Karpas-422 (cell line): ENCODE measurements at regions not wholly inside any gene's neighbourhood (a gene's known extent, or its start where the extent isn't known, plus 50 kb on each side); places are given as distances from the start of the nearest gene placed in this dataset.

ENCODE experiments used
- DNase-seq: peaks from one replicate; pipeline ENCODE4 v3.0.0-alpha.2; 2015
- H2AFZ ChIP-seq: fragments of 200-600 bp; sonication (generic); 2 replicates; pipeline ENCODE4 v1.6.1; 2014; ENCODE audit warnings: antibody characterized with exemption, low read length, mixed read lengths
- H3K27ac ChIP-seq: fragments of 200-600 bp; sonication (generic); 2 replicates; pipeline ENCODE4 v1.5.1; 2014; ENCODE audit warnings: mild to moderate bottlenecking, low read length, moderate library complexity
- H3K27me3 ChIP-seq: fragments of 200-600 bp; sonication (generic); 2 replicates; pipeline ENCODE4 v1.6.1; 2014; ENCODE audit warnings: low read length, mixed read lengths
- H3K36me3 ChIP-seq: fragments of 200-600 bp; sonication (generic); 2 replicates; pipeline ENCODE4 v1.6.1; 2014; ENCODE audit warnings: low read length, mixed read lengths; ENCODE audit not compliant: insufficient read depth
- H3K4me1 ChIP-seq: fragments of 200-600 bp; sonication (generic); 2 replicates; pipeline ENCODE4 v1.6.1; 2014; ENCODE audit warnings: mild to moderate bottlenecking, low read length, mixed read lengths
- H3K4me2 ChIP-seq: fragments of 200-600 bp; sonication (generic); 2 replicates; pipeline ENCODE4 v1.6.1; 2014; ENCODE audit warnings: low read length, low read depth, mild to moderate bottlenecking; ENCODE audit not compliant: poor library complexity, severe bottlenecking
- H3K4me3 ChIP-seq: fragments of 200-600 bp; sonication (generic); 2 replicates; pipeline ENCODE4 v1.5.1; 2014; ENCODE audit warnings: mild to moderate bottlenecking, antibody characterized with exemption, low read length, mixed read lengths
- H3K79me2 ChIP-seq: fragments of 200-600 bp; sonication (generic); 2 replicates; pipeline ENCODE4 v1.6.1; 2014; ENCODE audit warnings: mild to moderate bottlenecking, low read length, mixed read lengths
- H3K9ac ChIP-seq: fragments of 200-600 bp; sonication (generic); 2 replicates; pipeline ENCODE4 v1.6.0; 2014; ENCODE audit warnings: low read length
- H3K9me2 ChIP-seq: fragments of 200-600 bp; sonication (generic), shearing (Covaris generic); replicated peaks from 2 replicates; pipeline ENCODE4 v1.6.0; 2014; ENCODE audit warnings: mild to moderate bottlenecking, low read length, moderate library complexity; ENCODE audit not compliant: insufficient read depth
- H3K9me3 ChIP-seq: fragments of 300-700, 200-600 bp; sonication (generic); 2 replicates; pipeline ENCODE4 v1.6.1; 2014; ENCODE audit warnings: low read length, mixed read lengths
- H4K20me1 ChIP-seq: fragments of 200-600 bp; sonication (generic); 2 replicates; pipeline ENCODE4 v1.6.1; 2014; ENCODE audit warnings: mild to moderate bottlenecking, antibody characterized with exemption, low read length, low read depth; ENCODE audit not compliant: insufficient read depth

DNA sequence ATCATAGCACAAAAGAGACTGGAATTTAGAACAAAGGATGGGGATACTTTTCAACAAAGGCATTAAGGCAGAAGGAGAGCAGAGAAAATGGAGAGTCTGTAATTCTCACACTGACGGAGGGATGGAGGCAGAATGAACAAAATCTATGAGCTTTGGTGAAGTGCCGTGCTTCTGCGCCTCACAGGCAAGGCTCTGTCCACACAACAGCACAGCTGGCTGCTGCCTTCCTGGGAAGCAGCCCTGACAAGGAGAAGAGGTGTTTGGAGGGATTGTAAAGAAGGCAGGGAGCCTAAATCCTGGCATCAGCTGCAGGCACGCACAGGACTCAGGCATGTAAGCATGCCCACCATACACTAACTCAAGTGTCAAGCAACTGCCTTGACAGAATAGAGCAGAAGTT is 485.2 kb upstream of the KIF2A start:
- H3K9ac ChIP-seq, result no peak overlapping the region
- no peaks in the 10 kb centered on the region for H4K20me1 ChIP-seq
- H3K4me2 ChIP-seq, result no peak overlapping the region
- no peaks in the 10 kb centered on the region for H3K79me2 ChIP-seq
- H3K9me3 ChIP-seq, result no peaks in the 10 kb centered on the region
- DNase-seq, result no peak
- H3K4me3 ChIP-seq, result no peak overlapping the region
- H3K36me3 ChIP-seq, result no peaks in the 10 kb centered on the region
- no peaks in the 10 kb centered on the region for H3K27me3 ChIP-seq
- H3K4me1 ChIP-seq, result no peaks in the 10 kb centered on the region
- no peak overlapping the region for H3K27ac ChIP-seq
- no peak overlapping the region for H2AFZ ChIP-seq
- no peaks in the 10 kb centered on the region for H3K9me2 ChIP-seq

DNA sequence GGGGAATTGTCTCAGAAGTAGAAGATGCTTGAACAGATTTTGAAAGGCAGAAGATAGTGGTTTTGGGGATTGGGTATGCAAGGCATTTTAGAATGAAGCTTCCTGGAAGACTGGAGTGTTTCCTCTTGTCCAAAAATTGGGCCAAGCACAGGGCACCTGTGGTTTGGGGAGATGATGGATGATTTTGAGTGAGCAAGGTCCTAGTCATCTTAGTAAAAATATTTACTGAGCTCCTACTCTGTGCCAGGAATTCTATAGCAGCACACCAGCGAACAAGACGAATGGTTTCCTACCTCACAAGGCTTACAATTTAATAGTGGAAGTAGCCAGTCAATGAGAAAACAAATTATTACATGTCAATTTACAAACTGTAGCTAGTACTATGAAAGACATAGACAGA is 484.4 kb upstream of the KIF2A start:
- H3K36me3 ChIP-seq, result no peaks in the 10 kb centered on the region
- H4K20me1 ChIP-seq, result no peaks in the 10 kb centered on the region
- no peaks in the 10 kb centered on the region for H3K27me3 ChIP-seq
- H3K4me2 ChIP-seq, result no peak overlapping the region
- H3K4me1 ChIP-seq, result no peaks in the 10 kb centered on the region
- no peak overlapping the region for H2AFZ ChIP-seq
- no peak overlapping the region for H3K9ac ChIP-seq
- H3K27ac ChIP-seq, result no peak overlapping the region
- H3K9me2 ChIP-seq, result no peaks in the 10 kb centered on the region
- H3K4me3 ChIP-seq, result no peak overlapping the region
- no peaks in the 10 kb centered on the region for H3K79me2 ChIP-seq
- no peak for DNase-seq
- no peaks in the 10 kb centered on the region for H3K9me3 ChIP-seq

GRCh38 chr5:61822584-61822983 is 483.4 kb upstream of the KIF2A start:
- H2AFZ ChIP-seq, result no peak overlapping the region
- no peak for DNase-seq
- H3K79me2 ChIP-seq, result no peaks in the 10 kb centered on the region
- no peaks in the 10 kb centered on the region for H4K20me1 ChIP-seq
- H3K4me3 ChIP-seq, result no peak overlapping the region
- no peaks in the 10 kb centered on the region for H3K4me1 ChIP-seq
- no peaks in the 10 kb centered on the region for H3K27me3 ChIP-seq
- no peaks in the 10 kb centered on the region for H3K9me2 ChIP-seq
- H3K9me3 ChIP-seq, result no peaks in the 10 kb centered on the region
- no peak overlapping the region for H3K9ac ChIP-seq
- H3K4me2 ChIP-seq, result no peak overlapping the region
- H3K27ac ChIP-seq, result no peak overlapping the region
- H3K36me3 ChIP-seq, result no peaks in the 10 kb centered on the region

- H3K79me2 ChIP-seq, result no peaks in the 10 kb centered on the region
- H3K9me2 ChIP-seq, result no peaks in the 10 kb centered on the region
- H3K4me2 ChIP-seq, result no peak overlapping the region
Measured at GRCh38 chr5:61823065-61823464, 482.9 kb upstream of the KIF2A start.

GRCh38 chr5:61823781-61824180 is 482.2 kb upstream of the KIF2A start:
- Histone ChIP-seq H3K9ac (no peak overlapping the region), H4K20me1 (no peaks in the 10 kb centered on the region), H3K36me3 (no peaks in the 10 kb centered on the region), H3K4me3 (no peak overlapping the region), H3K9me3 (no peaks in the 10 kb centered on the region), H3K27ac (no peak overlapping the region), H3K27me3 (no peaks in the 10 kb centered on the region), H3K4me1 (no peaks in the 10 kb centered on the region), H3K9me2 (no peaks in the 10 kb centered on the region), H3K79me2 (no peaks in the 10 kb centered on the region), H2AFZ (no peak overlapping the region), H3K4me2 (no peak overlapping the region)
- DNase-seq, result no peak

More at GRCh38 chr5:61823065-61823464, 482.9 kb upstream of the KIF2A start:
- Histone ChIP-seq H3K36me3 (no peaks in the 10 kb centered on the region), H2AFZ (no peak overlapping the region), H3K4me3 (no peak overlapping the region), H3K9me3 (no peaks in the 10 kb centered on the region), H4K20me1 (no peaks in the 10 kb centered on the region), H3K27me3 (no peaks in the 10 kb centered on the region), H3K9ac (no peak overlapping the region), H3K4me1 (no peaks in the 10 kb centered on the region), H3K27ac (no peak overlapping the region)
- DNase-seq, result no peak

DNA sequence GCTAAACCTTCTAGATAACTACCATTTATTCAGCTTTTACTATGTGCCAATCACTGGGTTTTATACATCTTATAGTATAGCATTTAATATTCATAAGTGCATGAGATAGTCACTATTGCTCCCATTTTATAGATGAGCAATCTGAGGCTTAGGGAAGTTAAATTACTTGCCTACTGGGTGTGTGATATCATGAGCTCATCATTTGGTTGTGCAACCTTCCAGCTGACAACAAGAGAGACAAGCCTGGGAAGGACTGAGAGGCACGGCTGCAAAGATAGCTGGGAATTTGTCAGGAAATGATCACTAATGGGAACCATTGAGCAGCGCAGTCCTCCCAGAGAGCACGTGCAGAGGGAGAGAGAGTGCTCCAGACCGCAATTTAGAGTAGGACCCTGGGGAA is 481.6 kb upstream of the KIF2A start:
- no peak overlapping the region for H3K27ac ChIP-seq
- no peaks in the 10 kb centered on the region for H3K9me3 ChIP-seq

GRCh38 chr5:61827445-61827975 is 478.5 kb upstream of the KIF2A start:
- no peaks in the 10 kb centered on the region for H3K27me3 ChIP-seq
- H4K20me1 ChIP-seq, result no peaks in the 10 kb centered on the region
- no peak overlapping the region for H3K9ac ChIP-seq
- no peaks in the 10 kb centered on the region for H3K9me2 ChIP-seq
- H3K79me2 ChIP-seq, result no peaks in the 10 kb centered on the region
- no peak for DNase-seq
- H3K36me3 ChIP-seq, result no peaks in the 10 kb centered on the region
- H2AFZ ChIP-seq, result no peak overlapping the region
- H3K27ac ChIP-seq, result no peak overlapping the region
- no peaks in the 10 kb centered on the region for H3K4me1 ChIP-seq
- no peak overlapping the region for H3K4me2 ChIP-seq
- H3K4me3 ChIP-seq, result no peak overlapping the region
- H3K9me3 ChIP-seq, result no peaks in the 10 kb centered on the region

More for the DNA sequence above, 481.6 kb upstream of the KIF2A start:
- Histone ChIP-seq H3K9ac (no peak overlapping the region), H3K36me3 (no peaks in the 10 kb centered on the region), H3K27me3 (no peaks in the 10 kb centered on the region), H2AFZ (no peak overlapping the region), H3K4me2 (no peak overlapping the region), H3K4me3 (no peak overlapping the region), H4K20me1 (no peaks in the 10 kb centered on the region), H3K79me2 (no peaks in the 10 kb centered on the region), H3K9me2 (no peaks in the 10 kb centered on the region), H3K4me1 (no peaks in the 10 kb centered on the region)
- DNase-seq, result no peak

DNA sequence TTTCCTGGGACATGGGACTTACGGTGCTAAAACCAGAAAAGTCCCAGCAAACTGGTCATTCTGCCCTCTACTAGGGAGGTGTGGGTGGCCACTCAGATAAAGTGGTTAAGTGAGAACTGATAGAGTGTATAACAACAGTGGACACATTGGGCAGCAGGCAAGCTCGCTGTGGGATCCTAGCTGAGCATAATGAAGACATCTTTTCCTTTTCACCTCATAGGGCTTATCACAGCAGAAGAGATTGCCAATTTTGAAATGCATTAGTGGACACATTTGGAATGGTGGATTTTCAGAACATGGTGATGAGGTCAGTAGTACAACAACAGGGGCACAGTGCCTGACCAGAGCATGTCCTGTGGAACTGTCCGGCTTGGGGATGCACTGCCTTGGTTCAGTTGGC is 477.1 kb upstream of the KIF2A start:
- no peaks in the 10 kb centered on the region for H3K36me3 ChIP-seq
- no peaks in the 10 kb centered on the region for H4K20me1 ChIP-seq
- H3K9me2 ChIP-seq, result no peaks in the 10 kb centered on the region
- no peak overlapping the region for H3K4me2 ChIP-seq
- H2AFZ ChIP-seq, result no peak overlapping the region
- no peak overlapping the region for H3K9ac ChIP-seq
- H3K27me3 ChIP-seq, result no peaks in the 10 kb centered on the region
- no peak overlapping the region for H3K4me3 ChIP-seq
- H3K27ac ChIP-seq, result no peak overlapping the region
- no peaks in the 10 kb centered on the region for H3K9me3 ChIP-seq
- no peaks in the 10 kb centered on the region for H3K79me2 ChIP-seq
- H3K4me1 ChIP-seq, result no peaks in the 10 kb centered on the region
- DNase-seq, result no peak

DNA sequence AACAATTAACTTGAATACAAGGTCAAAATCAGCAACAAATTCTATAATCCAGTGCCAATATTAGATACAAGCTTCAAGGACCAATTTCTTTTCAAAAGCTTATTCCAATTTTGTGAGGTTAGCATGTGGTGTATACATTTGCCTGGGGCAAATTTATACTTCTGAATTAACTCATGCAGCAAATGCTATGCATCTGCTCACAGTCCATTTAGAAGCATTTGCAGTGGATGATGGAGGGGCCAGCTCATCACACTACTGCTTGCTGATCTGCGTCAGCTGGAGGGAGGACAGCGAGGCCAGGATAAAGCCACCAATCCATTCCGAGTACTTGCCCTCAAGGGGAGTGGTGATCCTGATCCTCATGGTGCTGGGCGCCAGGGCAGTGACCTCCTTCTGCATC is 474.3 kb upstream of the KIF2A start:
- Histone ChIP-seq H3K36me3 (no peaks in the 10 kb centered on the region), H3K4me3 (no peak overlapping the region), H3K27ac (no peak overlapping the region), H3K4me1 (no peaks in the 10 kb centered on the region), H3K9me2 (no peaks in the 10 kb centered on the region), H3K79me2 (no peaks in the 10 kb centered on the region), H3K9ac (no peak overlapping the region), H3K27me3 (no peaks in the 10 kb centered on the region), H4K20me1 (no peaks in the 10 kb centered on the region), H2AFZ (no peak overlapping the region), H3K9me3 (no peaks in the 10 kb centered on the region), H3K4me2 (no peak overlapping the region)
- no peak for DNase-seq
